Peyer's patch (tissue), 4 donors: ENCODE measurements at regions not wholly inside any gene's neighbourhood (a gene's known extent, or its start where the extent isn't known, plus 50 kb on each side); places are given as distances from the start of the nearest gene placed in this dataset.

ENCODE experiments used
- DNase-seq, 3 donors: peaks; one replicate each; pipeline ENCODE4 v3.0.0-alpha.2; 2017 to 2019
- H3K27ac ChIP-seq, 4 donors: fragments of 200-600 bp; sonication (generic); one replicate each; pipeline ENCODE4 v1.5.1; 2016 to 2019
- H3K27me3 ChIP-seq, 2 donors: fragments of 200-600 bp; sonication (generic); one replicate each; pipeline ENCODE4 v1.5.1; 2019
- H3K36me3 ChIP-seq, 3 donors: fragments of 200-600 bp; sonication (generic); one replicate each; pipeline ENCODE4 v1.5.1; 2016 to 2019
- H3K4me1 ChIP-seq, 4 donors: fragments of 200-600 bp; sonication (generic); one replicate each; pipeline ENCODE4 v1.5.1; 2016 to 2019
- H3K4me3 ChIP-seq, 4 donors: fragments of 200-600 bp; sonication (generic); 1 replicate in 3 of 4; 2 replicates in 1 of 4; pipeline ENCODE4 v1.5.1; 2016 to 2019; ENCODE audit warnings: mild to moderate bottlenecking in 1 of 4
- H3K9me3 ChIP-seq, 4 donors: fragments of 200-600 bp; sonication (generic); one replicate each; pipeline ENCODE4 v1.5.1; 2016 to 2019; ENCODE audit warnings: mild to moderate bottlenecking in 1 of 4
- POLR2A ChIP-seq, 2 donors: fragments of 450-650 bp; IDR thresholded peaks; one replicate each; pipeline ENCODE4 v1.5.1; 2017; ENCODE audit warnings: antibody characterized with exemption in 2 of 2, mild to moderate bottlenecking in 2 of 2, moderate library complexity in 2 of 2
- TF ChIP-seq, protein P1 (sequence below), 6 experiments: fragments of 450-650 bp in 4 of 6; fragments of 200-600 bp in 2 of 6; sonication (generic) in 1 of 6; IDR thresholded peaks; one replicate each; pipeline ENCODE4 v1.5.1; 2017 to 2019; ENCODE audit warnings: antibody characterized with exemption in 6 of 6, mild to moderate bottlenecking in 3 of 6, moderate library complexity in 1 of 6

DNA sequence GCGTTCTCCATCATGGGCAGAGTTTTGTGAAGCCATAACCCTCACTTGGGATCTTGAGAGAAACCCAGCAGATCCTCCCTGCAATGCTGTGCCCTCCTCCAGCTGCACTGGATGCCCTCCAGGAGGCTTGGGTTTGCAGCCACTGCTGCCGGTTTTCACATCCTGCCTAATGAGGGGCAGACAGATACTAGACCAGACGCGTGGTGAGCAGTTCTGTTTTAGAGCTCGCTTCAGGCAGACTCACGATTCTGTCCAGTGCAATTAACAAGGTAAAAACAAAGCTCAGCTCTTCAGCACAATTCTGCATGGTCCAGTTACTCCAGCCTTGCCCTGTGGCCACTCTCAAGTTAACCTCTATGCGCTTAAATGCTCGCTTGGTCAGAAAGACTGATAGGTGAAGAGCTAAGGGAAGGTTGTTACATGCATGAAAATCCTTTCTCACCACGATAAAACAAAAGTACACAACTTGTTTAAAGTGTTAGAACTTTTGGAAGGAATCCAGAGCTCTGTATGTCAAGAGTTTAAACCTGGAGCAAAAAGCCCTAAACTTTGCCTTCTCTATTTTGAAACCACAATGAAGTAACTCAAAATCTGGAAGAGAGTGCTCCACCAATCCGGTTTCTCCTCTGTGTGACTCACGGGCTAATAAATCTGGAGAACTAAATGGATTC lies 292.3 kb upstream of the FAT3 start:
- no peak overlapping the region for H3K4me3 ChIP-seq
- TF ChIP-seq, protein P1, sequence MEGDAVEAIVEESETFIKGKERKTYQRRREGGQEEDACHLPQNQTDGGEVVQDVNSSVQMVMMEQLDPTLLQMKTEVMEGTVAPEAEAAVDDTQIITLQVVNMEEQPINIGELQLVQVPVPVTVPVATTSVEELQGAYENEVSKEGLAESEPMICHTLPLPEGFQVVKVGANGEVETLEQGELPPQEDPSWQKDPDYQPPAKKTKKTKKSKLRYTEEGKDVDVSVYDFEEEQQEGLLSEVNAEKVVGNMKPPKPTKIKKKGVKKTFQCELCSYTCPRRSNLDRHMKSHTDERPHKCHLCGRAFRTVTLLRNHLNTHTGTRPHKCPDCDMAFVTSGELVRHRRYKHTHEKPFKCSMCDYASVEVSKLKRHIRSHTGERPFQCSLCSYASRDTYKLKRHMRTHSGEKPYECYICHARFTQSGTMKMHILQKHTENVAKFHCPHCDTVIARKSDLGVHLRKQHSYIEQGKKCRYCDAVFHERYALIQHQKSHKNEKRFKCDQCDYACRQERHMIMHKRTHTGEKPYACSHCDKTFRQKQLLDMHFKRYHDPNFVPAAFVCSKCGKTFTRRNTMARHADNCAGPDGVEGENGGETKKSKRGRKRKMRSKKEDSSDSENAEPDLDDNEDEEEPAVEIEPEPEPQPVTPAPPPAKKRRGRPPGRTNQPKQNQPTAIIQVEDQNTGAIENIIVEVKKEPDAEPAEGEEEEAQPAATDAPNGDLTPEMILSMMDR (IDR thresholded peaks at IDR 0.05), result no peak
- TF ChIP-seq POLR2A (IDR thresholded peaks at IDR 0.05), result no peak
- no peaks in the 10 kb centered on the region for H3K36me3 ChIP-seq
- no peak overlapping the region for H3K27ac ChIP-seq
- no peak for DNase-seq
- H3K9me3 ChIP-seq, result no peaks in the 10 kb centered on the region
- no peaks in the 10 kb centered on the region for H3K4me1 ChIP-seq
- no peaks in the 10 kb centered on the region for H3K27me3 ChIP-seq

DNA sequence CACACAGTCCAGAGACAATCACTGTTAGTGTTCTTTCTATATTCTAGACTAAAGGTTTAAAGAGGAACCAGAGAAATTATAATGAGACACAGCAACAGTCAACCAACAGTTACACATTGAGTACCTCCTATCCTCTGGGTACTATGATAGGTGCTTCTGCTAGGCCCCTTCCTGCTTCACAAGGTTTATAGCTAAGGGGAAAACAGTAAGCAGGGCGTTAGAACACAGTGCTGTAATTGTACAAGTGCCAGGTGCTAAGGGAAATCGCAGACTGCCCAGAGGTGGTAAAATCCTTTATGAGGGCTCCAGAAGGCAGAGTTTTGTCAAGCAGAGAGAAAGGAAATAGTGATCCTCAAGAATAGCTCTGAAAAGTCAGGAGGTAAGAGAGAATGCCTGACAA lies 297.2 kb upstream of the FAT3 start:
- no peaks in the 10 kb centered on the region for H3K4me1 ChIP-seq
- no peak for DNase-seq
- H3K27ac ChIP-seq, result no peak overlapping the region
- no peaks in the 10 kb centered on the region for H3K9me3 ChIP-seq
- no peak for TF ChIP-seq POLR2A (IDR thresholded peaks at IDR 0.05)
- TF ChIP-seq, protein P1 (IDR thresholded peaks at IDR 0.05), result no peak
- H3K4me3 ChIP-seq, result no peak overlapping the region
- no peaks in the 10 kb centered on the region for H3K27me3 ChIP-seq
- H3K36me3 ChIP-seq, result no peaks in the 10 kb centered on the region

DNA sequence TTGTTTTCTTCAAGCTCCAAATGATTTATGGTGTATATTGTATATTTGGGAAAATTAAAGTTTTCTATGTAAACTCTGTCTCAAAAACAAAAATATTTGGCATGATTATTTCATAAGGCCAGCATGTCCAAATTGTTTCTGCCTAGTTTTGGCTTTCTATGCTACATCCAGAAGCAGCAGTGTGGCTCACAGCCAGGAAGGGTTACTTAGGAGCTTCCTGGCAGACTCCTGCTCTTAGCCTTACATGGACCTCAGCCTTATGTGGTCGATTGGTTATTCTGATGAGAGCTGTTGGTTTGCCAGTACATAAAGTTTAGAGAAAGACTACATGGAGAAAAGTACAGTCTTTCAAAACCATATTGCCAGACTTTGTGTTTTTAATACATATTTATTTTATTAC lies 297.7 kb upstream of the FAT3 start:
- H3K27ac ChIP-seq, result no peak overlapping the region
- TF ChIP-seq POLR2A (IDR thresholded peaks at IDR 0.05), result no peak
- DNase-seq, result peak in 1 of 3 donors; percentile 56
- H3K4me3 ChIP-seq, result no peak overlapping the region
- H3K4me1 ChIP-seq, result no peaks in the 10 kb centered on the region
- H3K36me3 ChIP-seq, result no peaks in the 10 kb centered on the region
- H3K27me3 ChIP-seq, result no peaks in the 10 kb centered on the region
- no peaks in the 10 kb centered on the region for H3K9me3 ChIP-seq

DNA sequence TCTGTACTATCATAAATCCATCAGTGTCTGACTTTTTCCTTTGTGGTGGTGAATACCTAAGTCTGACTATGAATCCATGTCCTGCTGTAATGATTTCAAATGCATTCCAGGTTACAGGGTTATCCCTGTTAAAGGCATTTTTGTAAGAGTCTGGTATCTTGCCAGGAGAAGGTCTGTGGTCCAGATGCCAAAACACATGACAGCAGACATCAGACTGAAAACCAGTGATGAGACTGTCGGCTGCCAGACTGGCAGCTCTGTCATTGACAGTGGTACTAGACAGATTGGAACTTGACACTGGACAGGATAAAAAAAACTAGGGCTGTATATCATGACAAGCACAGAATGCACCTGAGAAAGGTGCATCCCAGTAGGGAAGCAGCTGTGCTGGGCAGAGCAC lies 301.8 kb upstream of the FAT3 start:
- Histone ChIP-seq H3K36me3 (no peaks in the 10 kb centered on the region), H3K27me3 (no peaks in the 10 kb centered on the region), H3K27ac (no peak overlapping the region), H3K4me3 (no peak overlapping the region), H3K9me3 (no peaks in the 10 kb centered on the region), H3K4me1 (no peaks in the 10 kb centered on the region)
- DNase-seq, result no peak
- TF ChIP-seq, protein P1 (IDR thresholded peaks at IDR 0.05), result no peak
- no peak for TF ChIP-seq POLR2A (IDR thresholded peaks at IDR 0.05)

DNA sequence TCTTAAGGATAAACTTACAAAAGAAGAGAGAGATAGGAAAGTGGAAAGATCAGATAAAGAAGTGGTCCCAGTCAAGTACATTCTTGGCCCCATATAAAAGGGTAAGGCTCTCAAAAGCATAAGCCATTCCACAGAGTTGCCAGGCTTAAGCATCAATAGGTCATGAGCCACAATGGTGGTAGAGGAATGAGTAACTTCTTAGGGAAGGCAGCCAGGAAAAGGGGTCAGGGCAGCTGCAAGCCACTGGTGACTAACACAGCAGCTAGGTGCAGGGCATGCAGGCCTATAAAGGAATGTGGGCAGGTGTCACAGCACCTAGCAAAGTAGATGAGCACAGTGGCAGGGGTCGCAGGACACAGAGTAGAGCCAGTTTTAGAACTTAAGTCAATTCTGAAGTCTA lies 302.6 kb upstream of the FAT3 start:
- TF ChIP-seq, protein P1 (IDR thresholded peaks at IDR 0.05), result no peak
- no peak for TF ChIP-seq POLR2A (IDR thresholded peaks at IDR 0.05)
- H3K4me1 ChIP-seq, result no peaks in the 10 kb centered on the region
- no peak for DNase-seq
- no peaks in the 10 kb centered on the region for H3K9me3 ChIP-seq
- no peaks in the 10 kb centered on the region for H3K27me3 ChIP-seq
- H3K27ac ChIP-seq, result no peak overlapping the region
- no peak overlapping the region for H3K4me3 ChIP-seq
- H3K36me3 ChIP-seq, result no peaks in the 10 kb centered on the region

DNA sequence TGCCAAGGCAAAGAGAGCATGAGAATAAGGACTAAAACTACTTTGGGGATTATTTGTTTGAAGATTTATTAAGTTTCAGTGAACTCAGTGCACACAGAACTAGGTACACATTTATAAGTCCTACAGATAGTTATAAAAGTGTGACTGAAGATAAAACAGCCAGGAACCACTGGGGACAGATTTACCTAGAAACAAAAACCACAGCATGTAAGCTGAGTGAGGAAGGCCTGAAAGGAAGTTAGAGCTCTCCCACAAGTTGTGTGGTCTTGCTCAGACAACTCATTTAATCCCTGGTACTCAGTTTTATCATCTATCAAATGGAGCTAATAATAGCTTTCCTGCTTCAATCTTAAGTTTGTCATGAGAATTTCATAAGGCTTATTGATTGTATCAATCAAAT lies 311.2 kb upstream of the FAT3 start:
- TF ChIP-seq, protein P1 (IDR thresholded peaks at IDR 0.05), result no peak
- no peak for TF ChIP-seq POLR2A (IDR thresholded peaks at IDR 0.05)
- Histone ChIP-seq H3K27ac (no peak overlapping the region), H3K4me1 (no peaks in the 10 kb centered on the region), H3K9me3 (no peaks in the 10 kb centered on the region), H3K4me3 (no peak overlapping the region), H3K27me3 (no peaks in the 10 kb centered on the region), H3K36me3 (no peaks in the 10 kb centered on the region)
- no peak for DNase-seq
